Fibroblast of lung (primary cell): ENCODE measurements at regions not wholly inside any gene's neighbourhood (a gene's known extent, or its start where the extent isn't known, plus 50 kb on each side); places are given as distances from the start of the nearest gene placed in this dataset.
"Not testable (repeated sequence)": the region's sequence is repeated elsewhere in the genome, so short reads cannot be mapped to it uniquely, and the experiment has no call there.

Experiments
- CTCF ChIP-seq, 2 donors: IDR thresholded peaks in 1 of 2; conservative IDR thresholded peaks in 1 of 2; 1 replicate in 1 of 2; 2 replicates in 1 of 2; pipeline ENCODE4 v1.5.1; 2011 to 2012; ENCODE audit warnings: low read length in 2 of 2, control low read depth in 1 of 2, inconsistent platforms in 1 of 2, low read depth in 1 of 2, mild to moderate bottlenecking in 1 of 2
- EZH2 ChIP-seq: IDR thresholded peaks from 2 replicates; pipeline ENCODE4 v1.5.1; 2012; ENCODE audit warnings: low read length, control low read depth, mild to moderate bottlenecking; ENCODE audit errors: missing control alignments

GRCh38 chr7:150042281-150042680, 168.5 kb downstream of the ATP6V0E2 start:
- TF ChIP-seq EZH2; CTCF (conservative IDR thresholded peaks at IDR 0.05 in 1 of 2, IDR thresholded peaks at IDR 0.05 in 1 of 2; ENCODE audit: low read depth in 1 of 2, low read length in 2 of 2): not testable (repeated sequence)
